HCT116 (cell line): ENCODE measurements at regions not wholly inside any gene's neighbourhood (a gene's known extent, or its start where the extent isn't known, plus 50 kb on each side); places are given as distances from the start of the nearest gene placed in this dataset.

Experiments used
- ATAC-seq: fragments of 200-7000 bp; cut with Tn5 transposase; 2 replicates; pipeline ENCODE4 v1.9.1; 2020; ENCODE audit warnings: mild to moderate bottlenecking, moderate library complexity
- BruUV-seq: library from RNA; stranded (reverse); fragments of 400-500 nt; replicated peaks from 2 replicates; lab custom pipeline; 2021; lab: Mats Ljungman, UMichigan
- CTCF ChIA-PET: fragments of 300-600 bp; sonication (Branson Sonifier 250); formaldehyde crosslinking; loops from one replicate; lab custom pipeline; 2021; ENCODE audit warnings: antibody characterized with exemption; lab: Charles Lee
- POLR2A ChIA-PET: fragments of 300-600, 350-600 bp; sonication (Branson Sonifier 250); formaldehyde crosslinking; loops from one replicate; lab custom pipeline; 2021; ENCODE audit warnings: antibody characterized with exemption; lab: Charles Lee
- RAD21 ChIA-PET, 2 experiments: fragments of 300-600 bp; sonication (Branson Sonifier 250); formaldehyde crosslinking; loops; one replicate each; lab custom pipeline; 2023; ENCODE audit warnings: low total read pairs in 2 of 2; ENCODE audit not compliant: uncharacterized antibody in 2 of 2, unreplicated experiment in 2 of 2, low non-redundant PET in 1 of 2; lab: Charles Lee
- DNase-seq: peaks from one replicate; pipeline ENCODE4 v3.0.0-alpha.2; 2010; ENCODE audit warnings: low read depth, low spot score
- H2AFZ ChIP-seq: fragments of 200-600 bp; shearing (Covaris generic), sonication (generic); 2 replicates; pipeline ENCODE4 v1.6.1; 2017; ENCODE audit warnings: low read depth, mixed run types, mixed read lengths, antibody characterized with exemption, low read length; ENCODE audit not compliant: poor library complexity, severe bottlenecking
- H3K27ac ChIP-seq: 2 replicates; pipeline ENCODE4 v1.5.1; 2012; ENCODE audit warnings: low read depth, low read length
- H3K27me3 ChIP-seq: fragments of 200-600 bp; sonication (generic); 2 replicates; pipeline ENCODE4 v1.6.1; 2016; ENCODE audit warnings: mixed run types, low read length, mixed read lengths; ENCODE audit not compliant: insufficient read depth
- H3K36me3 ChIP-seq, 2 experiments: fragments of 200-500 bp in 1 of 2; fragments of 200-600 bp in 1 of 2; sonication (Bioruptor generic) in 1 of 2; sonication (generic) in 1 of 2; 2 replicates each; pipeline versions ENCODE4 v1.5.1 to v1.6.1; 2014 to 2016; ENCODE audit warnings: low read length in 2 of 2, inconsistent platforms in 1 of 2, mixed read lengths in 1 of 2, mixed run types in 1 of 2; ENCODE audit not compliant: insufficient read depth in 2 of 2, control insufficient read depth in 1 of 2
- H3K4me1 ChIP-seq, 2 experiments: fragments of 200-600 bp in 1 of 2; sonication (generic) in 1 of 2; 2 replicates each; pipeline versions ENCODE4 v1.5.1 to v1.6.1; 2012 to 2017; ENCODE audit warnings: low read length in 2 of 2, inconsistent platforms in 1 of 2, mild to moderate bottlenecking in 1 of 2, mixed read lengths in 1 of 2, mixed run types in 1 of 2, moderate library complexity in 1 of 2; ENCODE audit not compliant: insufficient read depth in 2 of 2, control insufficient read depth in 1 of 2
- H3K4me2 ChIP-seq: fragments of 200-600 bp; sonication (generic); 2 replicates; pipeline ENCODE4 v1.6.1; 2017; ENCODE audit warnings: mixed run types, low read length, mixed read lengths
- H3K4me3 ChIP-seq, 2 experiments: fragments of 200-600 bp in 1 of 2; sonication (generic) in 1 of 2; replicated peaks in 1 of 2; 2 replicates each; pipeline ENCODE4 v1.5.1; 2011 to 2016; ENCODE audit warnings: low read length in 2 of 2, control low read depth in 1 of 2, low read depth in 1 of 2, mild to moderate bottlenecking in 1 of 2, mixed read lengths in 1 of 2, mixed run types in 1 of 2
- H3K79me2 ChIP-seq: fragments of 200-600 bp; sonication (generic); 2 replicates; pipeline ENCODE4 v1.6.1; 2017; ENCODE audit warnings: mild to moderate bottlenecking, mixed run types, low read length, moderate library complexity, mixed read lengths; ENCODE audit not compliant: insufficient read depth
- H3K9ac ChIP-seq: fragments of 200-600 bp; sonication (generic); 2 replicates; pipeline ENCODE4 v1.6.1; 2016; ENCODE audit warnings: low read length, mixed read lengths
- H3K9me2 ChIP-seq: fragments of 200-600 bp; sonication (generic), shearing (Covaris generic); 2 replicates; pipeline ENCODE4 v1.6.1; 2017; ENCODE audit warnings: mixed run types, mild to moderate bottlenecking, moderate library complexity; ENCODE audit not compliant: insufficient read depth
- H3K9me3 ChIP-seq, 2 experiments: fragments of 200-500 bp in 1 of 2; fragments of 200-600 bp in 1 of 2; sonication (Bioruptor generic) in 1 of 2; sonication (generic) in 1 of 2; 2 replicates each; pipeline ENCODE4 v1.6.1; 2014 to 2017; ENCODE audit warnings: low read length in 2 of 2, mixed read lengths in 2 of 2, inconsistent platforms in 1 of 2, low read depth in 1 of 2, mild to moderate bottlenecking in 1 of 2, mixed run types in 1 of 2, moderate library complexity in 1 of 2; ENCODE audit not compliant: control insufficient read depth in 1 of 2, insufficient read depth in 1 of 2
- H4K20me1 ChIP-seq: fragments of 200-600 bp; sonication (generic), shearing (Covaris generic); 2 replicates; pipeline ENCODE4 v1.6.1; 2017; ENCODE audit warnings: mixed run types, mild to moderate bottlenecking, moderate library complexity; ENCODE audit not compliant: insufficient read depth
- EGR1 ChIP-seq: IDR thresholded peaks from 2 replicates; pipeline ENCODE4 v1.6.1; 2012; ENCODE audit warnings: low read depth
- EZH2 ChIP-seq: fragments of 200-600 bp; sonication (generic); IDR thresholded peaks from 2 replicates; pipeline ENCODE4 v1.6.1; 2017; ENCODE audit warnings: antibody characterized with exemption, mixed run types
- EZH2phosphoT487 ChIP-seq: fragments of 200-600 bp; IDR thresholded peaks from 2 replicates; pipeline ENCODE4 v1.6.1; 2018; ENCODE audit warnings: antibody characterized with exemption, borderline replicate concordance
- FOSL1 ChIP-seq: IDR thresholded peaks from 2 replicates; pipeline ENCODE4 v1.6.1; 2012; ENCODE audit warnings: low read depth
- MAX ChIP-seq: IDR thresholded peaks from 2 replicates; pipeline ENCODE4 v1.6.1; 2012
- POLR2A ChIP-seq: IDR thresholded peaks from 2 replicates; pipeline ENCODE4 v1.7.0; 2011; ENCODE audit warnings: borderline replicate concordance; ENCODE audit not compliant: insufficient read depth, insufficient read length; ENCODE audit errors: extremely low read depth
- RAD21 ChIP-seq: IDR thresholded peaks from 2 replicates; pipeline ENCODE4 v1.6.1; 2012; ENCODE audit warnings: low read depth, mild to moderate bottlenecking
- REST ChIP-seq: IDR thresholded peaks from 2 replicates; pipeline ENCODE4 v1.6.1; 2012; ENCODE audit warnings: low read depth
- SP1 ChIP-seq: IDR thresholded peaks from 2 replicates; pipeline ENCODE4 v1.6.1; 2012; ENCODE audit warnings: low read depth
- SRF ChIP-seq: IDR thresholded peaks from 2 replicates; pipeline ENCODE4 v1.6.1; 2012; ENCODE audit warnings: low read depth
- YY1 ChIP-seq: IDR thresholded peaks from 2 replicates; pipeline ENCODE4 v1.6.1; 2011; ENCODE audit warnings: low read length, low read depth, moderate library complexity, mild to moderate bottlenecking; ENCODE audit not compliant: insufficient replicate concordance; ENCODE audit errors: extremely low read depth
- ZNF274 ChIP-seq: fragments of 200-500 bp; sonication (Bioruptor generic); IDR thresholded peaks from 2 replicates; pipeline ENCODE4 v1.6.1; 2014; ENCODE audit warnings: mild to moderate bottlenecking, low read depth, low read length, inconsistent platforms
- intact Hi-C: fragments of 100-400 bp; cut with micrococcal nuclease; formaldehyde crosslinking; loops from 2 replicates; pipeline ENCODE4 v1.10.0; 2022
- TF ChIP-seq, protein P1 (sequence below): IDR thresholded peaks from 2 replicates; pipeline ENCODE4 v1.6.1; 2012

GRCh38 chr7:155395176-155395797 is 62.6 kb upstream of the EN2 start:
- H4K20me1 ChIP-seq = no peaks in the 10 kb centered on the region
- H3K9me3 ChIP-seq = no peaks in the 10 kb centered on the region
- TF ChIP-seq YY1 (no peak), EZH2phosphoT487 (no peak), SRF (no peak), POLR2A (no peak), FOSL1 (no peak), RAD21 (no peak), MAX (no peak), ZNF274 (no peak), REST (no peak), EGR1 (no peak), EZH2 (no peak), SP1 (no peak)
- TF ChIP-seq, protein P1, sequence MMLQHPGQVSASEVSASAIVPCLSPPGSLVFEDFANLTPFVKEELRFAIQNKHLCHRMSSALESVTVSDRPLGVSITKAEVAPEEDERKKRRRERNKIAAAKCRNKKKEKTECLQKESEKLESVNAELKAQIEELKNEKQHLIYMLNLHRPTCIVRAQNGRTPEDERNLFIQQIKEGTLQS = no peak
- TF ChIP-seq, all 23 proteins: peak for 0
- no peak overlapping the region for H3K4me2 ChIP-seq
- H2AFZ ChIP-seq = no peak overlapping the region
- H3K9me2 ChIP-seq = no peaks in the 10 kb centered on the region
- no peaks in the 10 kb centered on the region for H3K27me3 ChIP-seq
- H3K9ac ChIP-seq = no peak overlapping the region
- RAD21 ChIA-PET = no interaction called here
- H3K79me2 ChIP-seq = no peaks in the 10 kb centered on the region
- POLR2A ChIA-PET = no interaction called here
- H3K27ac ChIP-seq = no peak overlapping the region
- DNase-seq (no peak), ATAC-seq (no peak)
- no TSS peak for BruUV-seq
- CTCF ChIA-PET = interaction anchor here (2.1 kb wide), 1 partner anchor 15 kb away, joined by 5 read pairs; no protein-coding TSS in a partner anchor
- H3K36me3 ChIP-seq = no peaks in the 10 kb centered on the region
- intact Hi-C loops = no loop called here
- H3K4me1 ChIP-seq = peaks cover 4 to 14% of the 10 kb centered on the region in 2 experiments
- no peak overlapping the region for H3K4me3 ChIP-seq
